Trophoblast cell (in vitro differentiated cells and primary cell): ENCODE measurements at regions not wholly inside any gene's neighbourhood (a gene's known extent, or its start where the extent isn't known, plus 50 kb on each side); places are given as distances from the start of the nearest gene placed in this dataset.

Source experiments
- DNase-seq, 2 donors: peaks; one replicate each; pipeline ENCODE4 v3.0.0-alpha.2; 2016
- H2AFZ ChIP-seq: 2 replicates; pipeline ENCODE4 v1.6.1; 2013; ENCODE audit warnings: low read length, moderate library complexity, mild to moderate bottlenecking; ENCODE audit not compliant: insufficient read depth, poor library complexity
- H2AK5ac ChIP-seq: 2 replicates; pipeline ENCODE4 v1.6.1; 2013; ENCODE audit warnings: mild to moderate bottlenecking, low read length
- H2BK120ac ChIP-seq: 2 replicates; pipeline ENCODE4 v1.6.1; 2013; ENCODE audit warnings: low read length, mild to moderate bottlenecking, moderate library complexity; ENCODE audit not compliant: insufficient read depth, poor library complexity
- H2BK12ac ChIP-seq: 2 replicates; pipeline ENCODE4 v1.6.1; 2013; ENCODE audit warnings: mild to moderate bottlenecking, low read length, moderate library complexity
- H2BK5ac ChIP-seq: 2 replicates; pipeline ENCODE4 v1.6.1; 2013; ENCODE audit warnings: low read length, low read depth, moderate library complexity, mild to moderate bottlenecking; ENCODE audit not compliant: poor library complexity
- H3K14ac ChIP-seq: 2 replicates; pipeline ENCODE4 v1.6.1; 2013; ENCODE audit warnings: mild to moderate bottlenecking, low read length
- H3K18ac ChIP-seq: 2 replicates; pipeline ENCODE4 v1.6.1; 2013; ENCODE audit warnings: mild to moderate bottlenecking, low read length
- H3K23ac ChIP-seq: 2 replicates; pipeline ENCODE4 v1.6.1; 2013; ENCODE audit warnings: low read length
- H3K27ac ChIP-seq: 2 replicates; pipeline ENCODE4 v1.5.1; 2013; ENCODE audit warnings: low read depth, mild to moderate bottlenecking, inconsistent platforms, low read length, moderate library complexity
- H3K27me3 ChIP-seq: 2 replicates; pipeline ENCODE4 v1.6.1; 2013; ENCODE audit warnings: inconsistent platforms, mild to moderate bottlenecking, low read length, moderate library complexity; ENCODE audit not compliant: insufficient read depth
- H3K36me3 ChIP-seq, 2 experiments: 1 replicate in 1 of 2; 2 replicates in 1 of 2; pipeline ENCODE4 v1.6.1; 2013; ENCODE audit warnings: low read length in 2 of 2, mild to moderate bottlenecking in 2 of 2, moderate library complexity in 1 of 2; ENCODE audit not compliant: insufficient read depth in 2 of 2, control insufficient read depth in 1 of 2
- H3K4ac ChIP-seq: 2 replicates; pipeline ENCODE4 v1.6.1; 2013; ENCODE audit warnings: low read depth, mild to moderate bottlenecking, low read length, moderate library complexity
- H3K4me1 ChIP-seq, 2 experiments: 1 replicate in 1 of 2; 2 replicates in 1 of 2; pipeline ENCODE4 v1.6.1; 2013; ENCODE audit warnings: low read length in 2 of 2, mild to moderate bottlenecking in 2 of 2, moderate library complexity in 1 of 2; ENCODE audit not compliant: insufficient read depth in 2 of 2, control insufficient read depth in 1 of 2
- H3K4me2 ChIP-seq: 2 replicates; pipeline ENCODE4 v1.6.1; 2013; ENCODE audit warnings: inconsistent platforms, mild to moderate bottlenecking, low read length, moderate library complexity
- H3K4me3 ChIP-seq: 2 replicates; pipeline ENCODE4 v1.5.1; 2013; ENCODE audit warnings: mild to moderate bottlenecking, low read depth, low read length, inconsistent platforms
- H3K79me1 ChIP-seq: one replicate; pipeline ENCODE4 v1.6.1; 2013; ENCODE audit warnings: low read length
- H3K79me2 ChIP-seq: 2 replicates; pipeline ENCODE4 v1.6.1; 2013; ENCODE audit warnings: low read length, mild to moderate bottlenecking; ENCODE audit not compliant: control insufficient read depth, insufficient read depth, poor library complexity
- H3K9ac ChIP-seq: 2 replicates; pipeline ENCODE4 v1.6.1; 2013; ENCODE audit warnings: mild to moderate bottlenecking, low read length
- H3K9me3 ChIP-seq: 2 replicates; pipeline ENCODE4 v1.6.1; 2013; ENCODE audit warnings: low read depth, mild to moderate bottlenecking, control low read depth, inconsistent platforms, low read length; ENCODE audit not compliant: insufficient read depth
- H4K12ac ChIP-seq: 2 replicates; pipeline ENCODE4 v1.6.1; 2013; ENCODE audit warnings: low read depth, mild to moderate bottlenecking, low read length, moderate library complexity
- H4K8ac ChIP-seq: 2 replicates; pipeline ENCODE4 v1.6.1; 2013; ENCODE audit warnings: low read depth, mild to moderate bottlenecking, low read length, moderate library complexity
- H4K91ac ChIP-seq: one replicate; pipeline ENCODE4 v1.6.1; 2013; ENCODE audit warnings: low read depth, mild to moderate bottlenecking, low read length, moderate library complexity
- WGBS: extraction: QIAGEN DNeasy Blood & Tissue Kit; methylation state at CpG from one replicate; pipeline ENCODE4 v1.1.7; 2013; ENCODE audit warnings: missing lambda C conversion rate; ENCODE audit not compliant: insufficient read length, insufficient coverage; ENCODE audit errors: extremely low coverage; 5-methylcytosine and 5-hydroxymethylcytosine counted together

DNA sequence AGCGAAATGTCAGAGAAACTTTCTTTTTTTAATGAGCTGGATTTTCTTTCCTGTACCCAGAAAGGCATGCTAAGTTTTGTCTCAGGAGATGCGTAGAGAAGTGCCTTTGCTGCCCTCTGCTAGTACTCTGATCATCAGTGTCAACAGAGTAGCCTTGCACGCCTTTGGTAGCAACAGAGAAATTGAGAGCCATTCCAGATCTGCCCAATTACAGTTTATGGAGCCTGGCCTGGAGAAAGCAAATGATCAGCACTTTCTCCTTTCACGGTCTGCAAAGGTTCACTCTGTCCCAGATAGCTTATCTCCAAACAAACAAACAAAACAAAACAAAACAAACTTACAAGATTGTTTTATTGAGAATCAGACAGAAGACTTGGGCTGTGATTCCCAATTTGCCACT lies 792.8 kb upstream of the PIK3C3 start:
- Histone ChIP-seq H3K4me1 (peaks cover 0 to 3% of the 10 kb centered on the region in 2 experiments), H3K27me3 (no peaks in the 10 kb centered on the region), H2BK120ac (no peak overlapping the region), H3K79me1 (no peaks in the 10 kb centered on the region), H3K4me3 (no peak overlapping the region), H3K14ac (no peak overlapping the region), H3K4ac (no peak overlapping the region), H3K4me2 (no peak overlapping the region), H2AFZ (no peak overlapping the region), H3K27ac (no peak overlapping the region), H3K18ac (no peak overlapping the region), H2AK5ac (no peak overlapping the region), H4K12ac (no peak overlapping the region), H3K36me3 (no peaks in the 10 kb centered on the region), H2BK12ac (no peak overlapping the region), H3K79me2 (no peaks in the 10 kb centered on the region), H3K9me3 (no peaks in the 10 kb centered on the region), H4K91ac (no peak overlapping the region), H3K9ac (no peak overlapping the region), H3K23ac (no peak overlapping the region), H2BK5ac (no peak overlapping the region), H4K8ac (no peak overlapping the region)
- DNase-seq = no peak
- WGBS = no CpG with 5 or more reads among the region's 4 CpGs

GRCh38 chr18:41155910-41156851 lies 798.9 kb upstream of the PIK3C3 start:
- Histone ChIP-seq H3K27ac (no peak overlapping the region), H3K79me1 (no peaks in the 10 kb centered on the region), H3K18ac (no peak overlapping the region), H2BK12ac (peak overlapping the region; percentile 58), H3K9me3 (no peaks in the 10 kb centered on the region), H3K4me2 (no peak overlapping the region), H3K14ac (no peak overlapping the region), H3K27me3 (no peaks in the 10 kb centered on the region), H4K8ac (no peak overlapping the region), H3K4ac (no peak overlapping the region), H3K4me3 (no peak overlapping the region), H3K4me1 (no peaks in the 10 kb centered on the region), H3K23ac (no peak overlapping the region), H4K91ac (no peak overlapping the region), H2AK5ac (no peak overlapping the region), H2BK5ac (no peak overlapping the region), H2AFZ (no peak overlapping the region), H4K12ac (no peak overlapping the region), H3K79me2 (no peaks in the 10 kb centered on the region), H2BK120ac (no peak overlapping the region), H3K36me3 (no peaks in the 10 kb centered on the region), H3K9ac (no peak overlapping the region)
- DNase-seq = no peak
- no CpG with 5 or more reads among the region's 4 CpGs for WGBS

DNA sequence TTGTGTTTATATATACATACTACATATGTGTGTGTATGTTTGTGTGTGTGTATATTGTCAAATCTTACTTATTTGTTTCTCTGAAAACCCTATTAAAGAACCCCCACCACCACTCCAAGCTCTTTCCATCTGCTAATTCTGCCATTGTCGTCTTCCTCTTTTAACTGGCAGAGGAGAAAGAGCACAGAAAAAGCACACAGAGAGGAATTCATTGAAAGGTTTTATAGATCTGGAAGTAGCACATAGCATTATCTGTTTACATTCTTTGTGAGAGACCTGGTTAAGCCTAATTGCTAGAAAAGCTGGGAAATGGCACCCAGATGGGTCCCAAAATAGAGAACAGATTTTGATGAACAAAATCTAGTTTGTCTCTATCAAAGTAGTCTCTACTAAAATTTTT lies 800.0 kb upstream of the PIK3C3 start:
- no peak overlapping the region for H2BK5ac ChIP-seq
- H4K12ac ChIP-seq = no peak overlapping the region
- H3K18ac ChIP-seq = no peak overlapping the region
- no peak overlapping the region for H2BK12ac ChIP-seq
- no peak overlapping the region for H2AFZ ChIP-seq
- no peaks in the 10 kb centered on the region for H3K9me3 ChIP-seq
- WGBS = no CpG with 5 or more reads among the region's 1 CpG
- DNase-seq = no peak
- no peak overlapping the region for H3K4ac ChIP-seq
- H4K8ac ChIP-seq = no peak overlapping the region
- no peak overlapping the region for H2AK5ac ChIP-seq
- no peaks in the 10 kb centered on the region for H3K27me3 ChIP-seq
- H3K14ac ChIP-seq = no peak overlapping the region
- H3K9ac ChIP-seq = no peak overlapping the region
- H3K79me1 ChIP-seq = no peaks in the 10 kb centered on the region
- no peak overlapping the region for H3K4me2 ChIP-seq
- H3K36me3 ChIP-seq = no peaks in the 10 kb centered on the region
- H2BK120ac ChIP-seq = no peak overlapping the region
- no peak overlapping the region for H3K23ac ChIP-seq
- H3K4me3 ChIP-seq = no peak overlapping the region
- H3K4me1 ChIP-seq = no peaks in the 10 kb centered on the region
- no peaks in the 10 kb centered on the region for H3K79me2 ChIP-seq
- H3K27ac ChIP-seq = no peak overlapping the region
- H4K91ac ChIP-seq = no peak overlapping the region

DNA sequence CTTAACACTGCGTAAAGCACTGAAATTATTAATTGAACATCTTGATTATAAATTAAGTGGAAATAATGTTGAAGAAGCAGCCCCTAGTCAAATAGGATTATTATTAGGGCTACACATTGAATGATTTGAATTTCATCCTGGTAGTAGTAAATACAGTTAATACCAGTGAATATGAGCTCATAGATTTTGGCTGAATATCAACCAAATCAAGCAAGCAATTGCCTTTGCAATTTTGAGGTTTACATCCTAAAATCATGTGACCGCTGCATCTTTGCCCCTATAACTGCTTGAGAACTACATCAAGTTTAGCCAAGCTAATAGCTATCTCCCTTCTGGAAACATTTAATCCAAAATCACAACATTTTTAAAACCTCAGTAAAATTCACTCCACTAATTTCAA lies 801.2 kb upstream of the PIK3C3 start:
- Histone ChIP-seq H3K27ac (no peak overlapping the region), H3K27me3 (no peaks in the 10 kb centered on the region), H2BK120ac (no peak overlapping the region), H3K4me3 (no peak overlapping the region), H2BK5ac (no peak overlapping the region), H4K8ac (no peak overlapping the region), H3K36me3 (no peaks in the 10 kb centered on the region), H3K4me1 (no peaks in the 10 kb centered on the region), H3K79me2 (no peaks in the 10 kb centered on the region), H4K91ac (no peak overlapping the region), H3K79me1 (no peaks in the 10 kb centered on the region), H2AK5ac (no peak overlapping the region), H3K9me3 (no peaks in the 10 kb centered on the region), H3K18ac (no peak overlapping the region), H3K9ac (no peak overlapping the region), H3K23ac (no peak overlapping the region), H2BK12ac (no peak overlapping the region), H3K4ac (no peak overlapping the region), H2AFZ (no peak overlapping the region), H3K14ac (no peak overlapping the region), H4K12ac (no peak overlapping the region), H3K4me2 (no peak overlapping the region)
- DNase-seq = no peak
- no CpG with 5 or more reads among the region's 2 CpGs for WGBS
